Suprapubic skin (tissue), 4 donors: ENCODE measurements at regions not wholly inside any gene's neighbourhood (a gene's known extent, or its start where the extent isn't known, plus 50 kb on each side); places are given as distances from the start of the nearest gene placed in this dataset.
"Not testable (repeated sequence)": the region's sequence is repeated elsewhere in the genome, so short reads cannot be mapped to it uniquely, and the experiment has no call there.

Experiments
- DNase-seq, 2 donors: peaks; one replicate each; pipeline ENCODE4 v3.0.0-alpha.2; 2019; ENCODE audit warnings: low spot score in 2 of 2
- H3K27ac ChIP-seq: fragments of 200-600 bp; sonication (generic); one replicate; pipeline ENCODE4 v1.5.1; 2019
- H3K27me3 ChIP-seq: fragments of 200-600 bp; sonication (generic); one replicate; pipeline ENCODE4 v1.5.1; 2019
- H3K36me3 ChIP-seq: fragments of 200-600 bp; sonication (generic); one replicate; pipeline ENCODE4 v1.5.1; 2019
- H3K4me1 ChIP-seq: fragments of 200-600 bp; sonication (generic); one replicate; pipeline ENCODE4 v1.5.1; 2019
- H3K4me3 ChIP-seq: fragments of 200-600 bp; sonication (generic); one replicate; pipeline ENCODE4 v1.5.1; 2019; ENCODE audit warnings: mild to moderate bottlenecking
- H3K9me3 ChIP-seq: fragments of 200-600 bp; sonication (generic); one replicate; pipeline ENCODE4 v1.5.1; 2019
- CTCF ChIP-seq, 2 donors: fragments of 200-600 bp in 1 of 2; fragments of 450-650 bp in 1 of 2; sonication (generic) in 1 of 2; IDR thresholded peaks; one replicate each; pipeline ENCODE4 v1.5.1; 2016 to 2019; ENCODE audit warnings: antibody characterized with exemption in 2 of 2, mild to moderate bottlenecking in 1 of 2, moderate library complexity in 1 of 2
- EP300 ChIP-seq: sonication (generic); formaldehyde crosslinking; IDR thresholded peaks from one replicate; pipeline ENCODE4 v1.6.1; 2017; ENCODE audit warnings: antibody characterized with exemption
- POLR2A ChIP-seq, 2 donors: fragments of 450-650 bp; IDR thresholded peaks; one replicate each; pipeline ENCODE4 v1.6.1; 2017; ENCODE audit warnings: antibody characterized with exemption in 2 of 2, mild to moderate bottlenecking in 2 of 2, moderate library complexity in 2 of 2
- POLR2AphosphoS5 ChIP-seq, 3 donors: sonication (generic); formaldehyde crosslinking; IDR thresholded peaks; one replicate each; pipeline ENCODE4 v1.6.1; 2017; ENCODE audit warnings: antibody characterized with exemption in 3 of 3
- WGBS: methylation state at CpG from one replicate; pipeline ENCODE4 v1.1.5; 2018; 5-methylcytosine and 5-hydroxymethylcytosine counted together

GRCh38 chr4:146105464-146105863, 70.1 kb upstream of the LSM6 start:
- Histone ChIP-seq H3K4me3 (no peak overlapping the region), H3K9me3 (no peaks in the 10 kb centered on the region), H3K27me3 (no peaks in the 10 kb centered on the region), H3K4me1 (no peaks in the 10 kb centered on the region), H3K36me3 (no peaks in the 10 kb centered on the region), H3K27ac (no peak overlapping the region)
- DNase-seq = no peak
- TF ChIP-seq EP300 (no peak), POLR2A (IDR thresholded peaks at IDR 0.05) (no peak), CTCF (IDR thresholded peaks at IDR 0.05) (no peak), POLR2AphosphoS5 (IDR thresholded peaks at IDR 0.05) (no peak)
- WGBS = 63% methylated on average over 1 of the region's 1 CpG

GRCh38 chr4:146104541-146104940, 71.0 kb upstream of the LSM6 start:
- H3K4me3 ChIP-seq = no peak overlapping the region
- no peak overlapping the region for H3K27ac ChIP-seq
- H3K4me1 ChIP-seq = no peaks in the 10 kb centered on the region
- WGBS = 80% methylated on average over 4 of the region's 4 CpGs
- H3K9me3 ChIP-seq = no peaks in the 10 kb centered on the region
- no peaks in the 10 kb centered on the region for H3K27me3 ChIP-seq
- no peaks in the 10 kb centered on the region for H3K36me3 ChIP-seq
- TF ChIP-seq POLR2A (IDR thresholded peaks at IDR 0.05) (no peak), POLR2AphosphoS5 (IDR thresholded peaks at IDR 0.05) (no peak), EP300 (no peak), CTCF (IDR thresholded peaks at IDR 0.05) (no peak)
- no peak for DNase-seq

GRCh38 chr4:146104052-146104451, 71.5 kb upstream of the LSM6 start:
- not testable (repeated sequence) for H3K4me1 ChIP-seq, DNase-seq, H3K4me3 ChIP-seq, H3K27me3 ChIP-seq, H3K27ac ChIP-seq, H3K9me3 ChIP-seq, H3K36me3 ChIP-seq
- 91% methylated on average over 9 of the region's 9 CpGs for WGBS

- Histone ChIP-seq H3K27ac (no peak overlapping the region), H3K9me3 (no peaks in the 10 kb centered on the region), H3K27me3 (no peaks in the 10 kb centered on the region), H3K36me3 (no peaks in the 10 kb centered on the region), H3K4me3 (no peak overlapping the region), H3K4me1 (no peaks in the 10 kb centered on the region)
- TF ChIP-seq POLR2A (IDR thresholded peaks at IDR 0.05) = no peak
- TF ChIP-seq POLR2AphosphoS5 (IDR thresholded peaks at IDR 0.05) = no peak
- no peak for TF ChIP-seq CTCF (IDR thresholded peaks at IDR 0.05)
- no peak for TF ChIP-seq EP300
- no peak for DNase-seq
- 76% methylated on average over 3 of the region's 3 CpGs for WGBS
Measured at GRCh38 chr4:146099585-146099984, 75.9 kb upstream of the LSM6 start.

- H3K27me3 ChIP-seq = no peaks in the 10 kb centered on the region
- no peak overlapping the region for H3K27ac ChIP-seq
- WGBS = 74% methylated on average over 2 of the region's 2 CpGs
- no peak overlapping the region for H3K4me3 ChIP-seq
- no peaks in the 10 kb centered on the region for H3K9me3 ChIP-seq
- no peaks in the 10 kb centered on the region for H3K36me3 ChIP-seq
- TF ChIP-seq EP300 = no peak
- no peak for TF ChIP-seq POLR2A (IDR thresholded peaks at IDR 0.05)
- no peak for TF ChIP-seq POLR2AphosphoS5 (IDR thresholded peaks at IDR 0.05)
- no peak for TF ChIP-seq CTCF (IDR thresholded peaks at IDR 0.05)
- DNase-seq = no peak
- H3K4me1 ChIP-seq = no peaks in the 10 kb centered on the region
Measured at GRCh38 chr4:146098978-146099377, 76.5 kb upstream of the LSM6 start.

GRCh38 chr4:146098397-146098796, 77.1 kb upstream of the LSM6 start:
- whole genome bisulfite sequencing = 85% methylated on average over 1 of the region's 1 CpG
- no peaks in the 10 kb centered on the region for H3K36me3 ChIP-seq
- TF ChIP-seq POLR2A (IDR thresholded peaks at IDR 0.05) (no peak), CTCF (IDR thresholded peaks at IDR 0.05) (no peak)

More at GRCh38 chr4:146098397-146098796, 77.1 kb upstream of the LSM6 start:
- DNase-seq = no peak
- Histone ChIP-seq H3K4me1 (no peaks in the 10 kb centered on the region), H3K27me3 (no peaks in the 10 kb centered on the region), H3K4me3 (no peak overlapping the region), H3K27ac (no peak overlapping the region), H3K9me3 (no peaks in the 10 kb centered on the region)
